GM23338 (cell line): ENCODE measurements at regions not wholly inside any gene's neighbourhood (a gene's known extent, or its start where the extent isn't known, plus 50 kb on each side); places are given as distances from the start of the nearest gene placed in this dataset.

Experiments used
- CREB1 ChIP-seq: fragments of 250-450 bp; sonication (Bioruptor Pico); IDR thresholded peaks from 2 replicates; pipeline ENCODE4 v1.5.0; 2020; ENCODE audit warnings: low read depth, mild to moderate bottlenecking, moderate library complexity
- EZH2 ChIP-seq: fragments of 200-600 bp; sonication (generic); IDR thresholded peaks from one replicate; pipeline ENCODE4 v1.8.0; 2017; ENCODE audit warnings: antibody characterized with exemption, mild to moderate bottlenecking, low read depth; ENCODE audit not compliant: unreplicated experiment
- EZH2phosphoT487 ChIP-seq: fragments of 200-600 bp; sonication (generic); IDR thresholded peaks from one replicate; pipeline ENCODE4 v1.8.1; 2018; ENCODE audit warnings: antibody characterized with exemption; ENCODE audit not compliant: unreplicated experiment
- JUNB ChIP-seq: IDR thresholded peaks from one replicate; pipeline ENCODE4 v1.6.1; 2016; ENCODE audit warnings: antibody characterized with exemption; ENCODE audit not compliant: unreplicated experiment
- POLR2AphosphoS5 ChIP-seq: IDR thresholded peaks from 2 replicates; pipeline ENCODE4 v1.6.1; 2016; ENCODE audit warnings: antibody characterized with exemption, low read depth
- ZNF114 ChIP-seq: fragments of 250-450 bp; sonication (Bioruptor Pico); IDR thresholded peaks from 2 replicates; pipeline ENCODE4 v1.5.0; 2020; ENCODE audit warnings: mild to moderate bottlenecking, moderate library complexity
- ZNF331 ChIP-seq: fragments of 250-450 bp; sonication (Bioruptor Pico); IDR thresholded peaks from 2 replicates; pipeline ENCODE4 v1.5.0; 2020; ENCODE audit warnings: low read depth, mild to moderate bottlenecking, moderate library complexity
- TF ChIP-seq, protein P1 (sequence below), 2 experiments: fragments of 200-600 bp in 1 of 2; sonication (generic) in 1 of 2; conservative IDR thresholded peaks; 2 replicates each; pipeline versions ENCODE4 v1.5.1 to v1.6.1; 2016 to 2017; ENCODE audit warnings: antibody characterized with exemption in 2 of 2, low read depth in 2 of 2, mild to moderate bottlenecking in 2 of 2, moderate library complexity in 1 of 2
- TF ChIP-seq, protein P2 (sequence below): IDR thresholded peaks from one replicate; pipeline ENCODE4 v1.6.1; 2018; ENCODE audit warnings: antibody characterized with exemption; ENCODE audit not compliant: unreplicated experiment
- TF ChIP-seq, protein P3 (sequence below): IDR thresholded peaks from 2 replicates; pipeline ENCODE4 v1.6.1; 2016; ENCODE audit warnings: antibody characterized with exemption

DNA sequence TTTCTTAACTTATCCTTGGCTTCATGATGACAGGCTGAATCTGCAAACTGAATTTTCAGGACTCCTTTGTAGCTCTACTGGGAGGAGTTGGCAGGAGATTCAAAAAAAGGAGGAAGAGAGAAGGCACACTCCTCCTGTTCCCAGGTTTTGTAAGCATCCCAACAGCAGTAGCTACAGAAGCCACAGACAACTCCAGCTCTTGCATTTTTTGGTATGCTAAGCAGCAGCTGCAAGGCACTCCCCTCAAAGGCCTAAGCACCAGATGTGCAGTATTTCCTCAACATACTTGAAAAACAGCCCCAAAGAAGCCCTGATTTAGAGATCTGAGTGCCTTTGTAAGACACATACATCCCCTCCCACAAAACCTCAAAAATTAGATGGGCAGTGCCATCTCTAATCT, 328.6 kb upstream of the SYNCRIP start:
- TF ChIP-seq, protein P1, sequence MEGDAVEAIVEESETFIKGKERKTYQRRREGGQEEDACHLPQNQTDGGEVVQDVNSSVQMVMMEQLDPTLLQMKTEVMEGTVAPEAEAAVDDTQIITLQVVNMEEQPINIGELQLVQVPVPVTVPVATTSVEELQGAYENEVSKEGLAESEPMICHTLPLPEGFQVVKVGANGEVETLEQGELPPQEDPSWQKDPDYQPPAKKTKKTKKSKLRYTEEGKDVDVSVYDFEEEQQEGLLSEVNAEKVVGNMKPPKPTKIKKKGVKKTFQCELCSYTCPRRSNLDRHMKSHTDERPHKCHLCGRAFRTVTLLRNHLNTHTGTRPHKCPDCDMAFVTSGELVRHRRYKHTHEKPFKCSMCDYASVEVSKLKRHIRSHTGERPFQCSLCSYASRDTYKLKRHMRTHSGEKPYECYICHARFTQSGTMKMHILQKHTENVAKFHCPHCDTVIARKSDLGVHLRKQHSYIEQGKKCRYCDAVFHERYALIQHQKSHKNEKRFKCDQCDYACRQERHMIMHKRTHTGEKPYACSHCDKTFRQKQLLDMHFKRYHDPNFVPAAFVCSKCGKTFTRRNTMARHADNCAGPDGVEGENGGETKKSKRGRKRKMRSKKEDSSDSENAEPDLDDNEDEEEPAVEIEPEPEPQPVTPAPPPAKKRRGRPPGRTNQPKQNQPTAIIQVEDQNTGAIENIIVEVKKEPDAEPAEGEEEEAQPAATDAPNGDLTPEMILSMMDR (conservative IDR thresholded peaks at IDR 0.05; ENCODE audit: low read depth in 2 of 2): no peak
- TF ChIP-seq POLR2AphosphoS5 (no peak), EZH2phosphoT487 (no peak), EZH2 (no peak), JUNB (no peak), CREB1 (CRISPR knock-in tag) (no peak), ZNF331 (CRISPR knock-in tag) (no peak), ZNF114 (no peak)
- TF ChIP-seq, protein P2, sequence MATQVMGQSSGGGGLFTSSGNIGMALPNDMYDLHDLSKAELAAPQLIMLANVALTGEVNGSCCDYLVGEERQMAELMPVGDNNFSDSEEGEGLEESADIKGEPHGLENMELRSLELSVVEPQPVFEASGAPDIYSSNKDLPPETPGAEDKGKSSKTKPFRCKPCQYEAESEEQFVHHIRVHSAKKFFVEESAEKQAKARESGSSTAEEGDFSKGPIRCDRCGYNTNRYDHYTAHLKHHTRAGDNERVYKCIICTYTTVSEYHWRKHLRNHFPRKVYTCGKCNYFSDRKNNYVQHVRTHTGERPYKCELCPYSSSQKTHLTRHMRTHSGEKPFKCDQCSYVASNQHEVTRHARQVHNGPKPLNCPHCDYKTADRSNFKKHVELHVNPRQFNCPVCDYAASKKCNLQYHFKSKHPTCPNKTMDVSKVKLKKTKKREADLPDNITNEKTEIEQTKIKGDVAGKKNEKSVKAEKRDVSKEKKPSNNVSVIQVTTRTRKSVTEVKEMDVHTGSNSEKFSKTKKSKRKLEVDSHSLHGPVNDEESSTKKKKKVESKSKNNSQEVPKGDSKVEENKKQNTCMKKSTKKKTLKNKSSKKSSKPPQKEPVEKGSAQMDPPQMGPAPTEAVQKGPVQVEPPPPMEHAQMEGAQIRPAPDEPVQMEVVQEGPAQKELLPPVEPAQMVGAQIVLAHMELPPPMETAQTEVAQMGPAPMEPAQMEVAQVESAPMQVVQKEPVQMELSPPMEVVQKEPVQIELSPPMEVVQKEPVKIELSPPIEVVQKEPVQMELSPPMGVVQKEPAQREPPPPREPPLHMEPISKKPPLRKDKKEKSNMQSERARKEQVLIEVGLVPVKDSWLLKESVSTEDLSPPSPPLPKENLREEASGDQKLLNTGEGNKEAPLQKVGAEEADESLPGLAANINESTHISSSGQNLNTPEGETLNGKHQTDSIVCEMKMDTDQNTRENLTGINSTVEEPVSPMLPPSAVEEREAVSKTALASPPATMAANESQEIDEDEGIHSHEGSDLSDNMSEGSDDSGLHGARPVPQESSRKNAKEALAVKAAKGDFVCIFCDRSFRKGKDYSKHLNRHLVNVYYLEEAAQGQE: no peak
- TF ChIP-seq, protein P3, sequence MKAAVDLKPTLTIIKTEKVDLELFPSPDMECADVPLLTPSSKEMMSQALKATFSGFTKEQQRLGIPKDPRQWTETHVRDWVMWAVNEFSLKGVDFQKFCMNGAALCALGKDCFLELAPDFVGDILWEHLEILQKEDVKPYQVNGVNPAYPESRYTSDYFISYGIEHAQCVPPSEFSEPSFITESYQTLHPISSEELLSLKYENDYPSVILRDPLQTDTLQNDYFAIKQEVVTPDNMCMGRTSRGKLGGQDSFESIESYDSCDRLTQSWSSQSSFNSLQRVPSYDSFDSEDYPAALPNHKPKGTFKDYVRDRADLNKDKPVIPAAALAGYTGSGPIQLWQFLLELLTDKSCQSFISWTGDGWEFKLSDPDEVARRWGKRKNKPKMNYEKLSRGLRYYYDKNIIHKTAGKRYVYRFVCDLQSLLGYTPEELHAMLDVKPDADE: no peak
